HG02970 (cell line): ENCODE measurements at regions not wholly inside any gene's neighbourhood (a gene's known extent, or its start where the extent isn't known, plus 50 kb on each side); places are given as distances from the start of the nearest gene placed in this dataset.
"Not testable (repeated sequence)": the region's sequence is repeated elsewhere in the genome, so short reads cannot be mapped to it uniquely, and the experiment has no call there.

Source experiments
- ATAC-seq: cut with Tn5 transposase; IDR thresholded peaks from one replicate; pipeline ENCODE4 v1.9.1; 2021; ENCODE audit warnings: mild to moderate bottlenecking, moderate library complexity, moderate number of reproducible peaks; ENCODE audit not compliant: unreplicated experiment, low FRiP score

GRCh38 chrX:87236830-87237440 lies 280.7 kb upstream of the KLHL4 start:
- ATAC-seq: no peak

- ATAC-seq: no peak
These were observed 252.1 kb upstream of the KLHL4 start for GRCh38 chrX:87265518-87265917.

- ATAC-seq: no peak
These were observed 245.1 kb upstream of the KLHL4 start for GRCh38 chrX:87272491-87272890.

- ATAC-seq: no peak
These were observed 217.9 kb upstream of the KLHL4 start for GRCh38 chrX:87299563-87300160.

- ATAC-seq: no peak
These were observed 206.8 kb upstream of the KLHL4 start for GRCh38 chrX:87310780-87311179.

GRCh38 chrX:87327267-87327666 lies 190.3 kb upstream of the KLHL4 start:
- ATAC-seq: no peak

- no peak for ATAC-seq
These were observed 180.3 kb upstream of the KLHL4 start for GRCh38 chrX:87337267-87337666.

GRCh38 chrX:87338510-87338909 lies 179.1 kb upstream of the KLHL4 start:
- peak; percentile 74 for ATAC-seq

GRCh38 chrX:87370865-87371264 lies 146.7 kb upstream of the KLHL4 start:
- ATAC-seq: no peak

- ATAC-seq: no peak
These were observed 143.3 kb upstream of the KLHL4 start for GRCh38 chrX:87374324-87374723.

- no peak for ATAC-seq
These were observed 140.7 kb upstream of the KLHL4 start for GRCh38 chrX:87376896-87377295.

- no peak for ATAC-seq
These were observed 129.2 kb upstream of the KLHL4 start for GRCh38 chrX:87388381-87388780.

- no peak for ATAC-seq
These were observed 125.9 kb upstream of the KLHL4 start for GRCh38 chrX:87391742-87392141.

- ATAC-seq: no peak
These were observed 125.2 kb upstream of the KLHL4 start for GRCh38 chrX:87392369-87392768.

GRCh38 chrX:87397103-87397886 lies 120.3 kb upstream of the KLHL4 start:
- ATAC-seq: no peak

- no peak for ATAC-seq
These were observed 115.3 kb upstream of the KLHL4 start for GRCh38 chrX:87402256-87402655.

- no peak for ATAC-seq
These were observed 114.1 kb upstream of the KLHL4 start for GRCh38 chrX:87403551-87403950.

- ATAC-seq: no peak
These were observed 108.3 kb upstream of the KLHL4 start for GRCh38 chrX:87409113-87409841.

- ATAC-seq: no peak
These were observed 92.0 kb upstream of the KLHL4 start for GRCh38 chrX:87425618-87426017.

- ATAC-seq: no peak
These were observed 83.0 kb upstream of the KLHL4 start for GRCh38 chrX:87434618-87435017.

- not testable (repeated sequence) for ATAC-seq
These were observed 69.0 kb upstream of the KLHL4 start for GRCh38 chrX:87448613-87449012.
